CD4-positive, alpha-beta T cell (primary cell): ENCODE measurements at regions not wholly inside any gene's neighbourhood (a gene's known extent, or its start where the extent isn't known, plus 50 kb on each side); places are given as distances from the start of the nearest gene placed in this dataset.

Experiments used
- ATAC-seq: fragments of 200-7000 bp; cut with Tn5 transposase; one replicate; pipeline ENCODE4 v1.10.0; 2022; ENCODE audit warnings: mild to moderate bottlenecking; ENCODE audit not compliant: poor library complexity
- CTCF ChIA-PET: fragments of 350-600 bp; sonication (Branson Sonifier 250); formaldehyde crosslinking; loops from one replicate; lab custom pipeline; 2021; ENCODE audit warnings: antibody characterized with exemption, inconsistent platforms; lab: Charles Lee
- POLR2A ChIA-PET: fragments of 350-600 bp; sonication (Branson Sonifier 250); formaldehyde crosslinking; loops from one replicate; lab custom pipeline; 2021; ENCODE audit warnings: antibody characterized with exemption, inconsistent platforms; lab: Charles Lee
- DNase-seq, 14 experiments: peaks; one replicate each; pipeline ENCODE4 v3.0.0-alpha.2; 2013 to 2020; ENCODE audit warnings: mixed read lengths in 2 of 14
- H3K27ac ChIP-seq, 2 donors: one replicate each; pipeline versions ENCODE4 v1.5.1 to v1.7.0; 2013; ENCODE audit warnings: low read length in 2 of 2, low read depth in 1 of 2, mild to moderate bottlenecking in 1 of 2
- H3K27me3 ChIP-seq, 2 experiments: 1 replicate in 1 of 2; 2 replicates in 1 of 2; pipeline versions ENCODE4 v1.6.1 to v1.7.0; 2013; ENCODE audit warnings: low read length in 2 of 2, control low read depth in 1 of 2, mild to moderate bottlenecking in 1 of 2, moderate library complexity in 1 of 2; ENCODE audit not compliant: insufficient read depth in 2 of 2, control insufficient read depth in 1 of 2
- H3K36me3 ChIP-seq: one replicate; pipeline ENCODE4 v1.6.1; 2013; ENCODE audit warnings: low read length, control low read depth; ENCODE audit not compliant: insufficient read depth
- H3K4me1 ChIP-seq: one replicate; pipeline ENCODE4 v1.6.1; 2013; ENCODE audit warnings: low read length, control low read depth; ENCODE audit not compliant: insufficient read depth
- H3K4me3 ChIP-seq: one replicate; pipeline ENCODE4 v1.5.1; 2013; ENCODE audit warnings: mild to moderate bottlenecking, low read length, moderate library complexity
- H3K9me3 ChIP-seq, 2 experiments: 1 replicate in 1 of 2; 2 replicates in 1 of 2; pipeline versions ENCODE4 v1.6.1 to v1.7.0; 2013; ENCODE audit warnings: low read length in 2 of 2, mild to moderate bottlenecking in 2 of 2, control low read depth in 1 of 2, moderate library complexity in 1 of 2; ENCODE audit not compliant: control insufficient read depth in 1 of 2, insufficient read depth in 1 of 2
- H3K27ac Mint-ChIP-seq: one replicate; pipeline ENCODE4 v1.8.0; 2020; ENCODE audit warnings: mixed read lengths
- H3K27me3 Mint-ChIP-seq: one replicate; pipeline ENCODE4 v1.8.0; 2021; ENCODE audit warnings: mixed read lengths
- H3K36me3 Mint-ChIP-seq: one replicate; pipeline ENCODE4 v1.8.0; 2021; ENCODE audit warnings: low read depth, mixed read lengths
- H3K4me1 Mint-ChIP-seq: one replicate; pipeline ENCODE4 v1.8.0; 2021; ENCODE audit warnings: low read depth, mixed read lengths
- H3K4me3 Mint-ChIP-seq: one replicate; pipeline ENCODE4 v1.8.0; 2020; ENCODE audit warnings: mild to moderate bottlenecking, mixed read lengths
- H3K9me3 Mint-ChIP-seq: one replicate; pipeline ENCODE4 v1.8.0; 2020; ENCODE audit warnings: mixed read lengths
- intact Hi-C, 2 experiments: fragments of 100-400 bp; cut with DNase I in 1 of 2; cut with micrococcal nuclease in 1 of 2; formaldehyde crosslinking; loops; one replicate each; pipeline versions ENCODE4 v1.15.1 to v1.9.0; 2023 to 2025; cut with DNase I, micrococcal nuclease
- TF ChIP-seq, protein P1 (sequence below): fragments of 200-600 bp; IDR thresholded peaks from one replicate; pipeline ENCODE4 v1.8.0; 2022; ENCODE audit warnings: antibody characterized with exemption, mild to moderate bottlenecking

- H3K4me1 Mint-ChIP-seq: no peaks in the 10 kb centered on the region
- ATAC-seq (no peak), DNase-seq (no peak)
- intact Hi-C loops: no loop called here
- no peak overlapping the region for H3K4me3 ChIP-seq
- peaks cover 16% of the 10 kb centered on the region for H3K27me3 Mint-ChIP-seq
- H3K27ac ChIP-seq: no peak overlapping the region
- no peaks in the 10 kb centered on the region for H3K36me3 ChIP-seq
- TF ChIP-seq, protein P1, sequence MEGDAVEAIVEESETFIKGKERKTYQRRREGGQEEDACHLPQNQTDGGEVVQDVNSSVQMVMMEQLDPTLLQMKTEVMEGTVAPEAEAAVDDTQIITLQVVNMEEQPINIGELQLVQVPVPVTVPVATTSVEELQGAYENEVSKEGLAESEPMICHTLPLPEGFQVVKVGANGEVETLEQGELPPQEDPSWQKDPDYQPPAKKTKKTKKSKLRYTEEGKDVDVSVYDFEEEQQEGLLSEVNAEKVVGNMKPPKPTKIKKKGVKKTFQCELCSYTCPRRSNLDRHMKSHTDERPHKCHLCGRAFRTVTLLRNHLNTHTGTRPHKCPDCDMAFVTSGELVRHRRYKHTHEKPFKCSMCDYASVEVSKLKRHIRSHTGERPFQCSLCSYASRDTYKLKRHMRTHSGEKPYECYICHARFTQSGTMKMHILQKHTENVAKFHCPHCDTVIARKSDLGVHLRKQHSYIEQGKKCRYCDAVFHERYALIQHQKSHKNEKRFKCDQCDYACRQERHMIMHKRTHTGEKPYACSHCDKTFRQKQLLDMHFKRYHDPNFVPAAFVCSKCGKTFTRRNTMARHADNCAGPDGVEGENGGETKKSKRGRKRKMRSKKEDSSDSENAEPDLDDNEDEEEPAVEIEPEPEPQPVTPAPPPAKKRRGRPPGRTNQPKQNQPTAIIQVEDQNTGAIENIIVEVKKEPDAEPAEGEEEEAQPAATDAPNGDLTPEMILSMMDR: no peak
- H3K27ac Mint-ChIP-seq: no peak overlapping the region
- no peaks in the 10 kb centered on the region for H3K27me3 ChIP-seq
- H3K9me3 ChIP-seq: peaks cover 0 to 5% of the 10 kb centered on the region in 2 experiments
- CTCF ChIA-PET: no interaction called here
- no peaks in the 10 kb centered on the region for H3K4me1 ChIP-seq
- H3K36me3 Mint-ChIP-seq: no peaks in the 10 kb centered on the region
- H3K9me3 Mint-ChIP-seq: no peaks in the 10 kb centered on the region
- POLR2A ChIA-PET: no interaction called here
- no peak overlapping the region for H3K4me3 Mint-ChIP-seq
Observed at GRCh38 chr6:168201383-168201782, 118.2 kb downstream of the DACT2 start.

DNA sequence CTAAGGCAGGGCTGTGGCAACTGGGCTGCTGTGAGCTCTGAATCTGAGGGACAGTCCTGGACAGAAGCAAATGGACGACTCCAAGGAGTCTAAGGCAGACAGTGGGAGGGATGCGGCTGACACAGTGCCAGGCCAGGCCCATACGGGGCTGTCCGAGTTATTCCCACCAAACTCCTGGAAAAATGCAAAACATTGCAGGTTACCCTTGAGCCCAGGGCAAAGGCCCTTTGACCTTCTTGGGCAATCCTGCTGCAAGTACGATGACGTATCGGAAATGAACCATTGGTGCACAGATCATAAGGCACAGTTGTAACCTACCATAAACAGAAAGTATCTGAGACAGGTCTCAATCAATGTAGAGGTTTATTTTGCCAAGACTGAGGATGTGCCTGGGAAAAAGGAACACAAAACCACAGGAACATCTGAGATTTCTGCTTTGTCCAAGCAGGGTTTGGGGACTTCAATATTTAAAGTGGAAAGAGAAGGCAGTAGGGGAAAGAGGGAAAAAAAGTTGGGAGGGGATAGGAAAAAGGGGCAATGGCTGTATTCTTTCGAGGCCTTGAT is 118.9 kb downstream of the DACT2 start:
- Mint-ChIP-seq H3K4me3 (no peak overlapping the region), H3K36me3 (no peaks in the 10 kb centered on the region), H3K4me1 (no peaks in the 10 kb centered on the region), H3K27ac (no peak overlapping the region), H3K27me3 (peaks cover 16% of the 10 kb centered on the region), H3K9me3 (no peaks in the 10 kb centered on the region)
- ATAC-seq (no peak), DNase-seq (no peak)
- intact Hi-C loops: no loop called here
- no peak overlapping the region for H3K4me3 ChIP-seq
- no peaks in the 10 kb centered on the region for H3K4me1 ChIP-seq
- ChIA-PET POLR2A (no interaction called here), CTCF (no interaction called here)
- TF ChIP-seq, protein P1: no peak
- H3K27me3 ChIP-seq: no peaks in the 10 kb centered on the region
- H3K36me3 ChIP-seq: no peaks in the 10 kb centered on the region
- peaks cover 0 to 5% of the 10 kb centered on the region in 2 experiments for H3K9me3 ChIP-seq
- H3K27ac ChIP-seq: no peak overlapping the region

GRCh38 chr6:168198302-168199180 is 119.5 kb upstream of the FRMD1 start:
- TF ChIP-seq, protein P1: no peak

More at GRCh38 chr6:168198302-168199180, 119.5 kb upstream of the FRMD1 start:
- peaks cover 21% of the 10 kb centered on the region for H3K27me3 Mint-ChIP-seq
- ChIA-PET CTCF (no interaction called here), POLR2A (no interaction called here)
- no peaks in the 10 kb centered on the region for H3K4me1 ChIP-seq
- H3K9me3 Mint-ChIP-seq: no peaks in the 10 kb centered on the region
- no peaks in the 10 kb centered on the region for H3K27me3 ChIP-seq
- DNase-seq (no peak), ATAC-seq (no peak)
- no peak overlapping the region for H3K27ac Mint-ChIP-seq
- peaks cover 0 to 14% of the 10 kb centered on the region in 2 experiments for H3K9me3 ChIP-seq
- no peak overlapping the region for H3K4me3 ChIP-seq
- no peaks in the 10 kb centered on the region for H3K36me3 Mint-ChIP-seq
- intact Hi-C loops: no loop called here
- no peaks in the 10 kb centered on the region for H3K4me1 Mint-ChIP-seq
- H3K27ac ChIP-seq: no peak overlapping the region
- no peak overlapping the region for H3K4me3 Mint-ChIP-seq
- no peaks in the 10 kb centered on the region for H3K36me3 ChIP-seq
